Fibroblast of pulmonary artery (primary cell): ENCODE measurements at regions not wholly inside any gene's neighbourhood (a gene's known extent, or its start where the extent isn't known, plus 50 kb on each side); places are given as distances from the start of the nearest gene placed in this dataset.

Experiments
- DNase-seq: peaks from one replicate; pipeline ENCODE4 v3.0.0-alpha.2; 2010; ENCODE audit warnings: low read depth
- H3K4me3 ChIP-seq: replicated peaks from 2 replicates; pipeline ENCODE4 v1.5.1; 2011; ENCODE audit warnings: low read depth, mild to moderate bottlenecking, control low read depth, low read length, moderate library complexity
- TF ChIP-seq, protein P1 (sequence below): IDR thresholded peaks from 2 replicates; pipeline ENCODE4 v1.5.1; 2011; ENCODE audit warnings: mild to moderate bottlenecking, control low read depth, low read length, inconsistent platforms; ENCODE audit errors: missing control alignments

DNA sequence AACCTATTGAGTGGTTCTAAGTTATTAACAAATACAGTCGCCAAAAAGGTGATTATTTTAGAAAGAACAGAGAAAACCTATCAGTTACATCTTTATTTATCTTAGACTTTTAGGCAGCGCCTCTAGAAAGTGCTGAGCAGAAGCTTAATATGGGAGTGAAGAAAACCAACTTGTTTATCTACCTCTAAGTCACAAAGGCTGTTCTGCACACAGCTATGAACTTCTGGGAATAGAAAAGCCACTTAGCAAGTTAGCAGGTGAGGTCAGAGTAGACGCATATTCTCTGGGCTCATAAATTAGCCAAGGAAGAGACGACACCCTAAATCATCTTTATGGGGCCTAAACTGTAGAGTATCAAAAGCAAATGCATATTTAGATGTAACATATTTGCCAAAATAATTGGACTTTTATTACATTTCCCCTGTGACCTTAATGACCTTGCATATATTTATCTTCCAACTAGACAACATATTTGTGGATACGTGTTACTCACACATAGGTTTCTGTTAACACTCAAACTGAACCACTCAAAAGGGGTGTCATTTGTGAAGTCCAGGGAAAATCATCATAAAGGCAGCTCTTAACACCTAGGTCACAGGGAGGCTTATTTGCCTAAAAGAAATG is 267.1 kb downstream of the ADGB start:
- H3K4me3 ChIP-seq = no peak overlapping the region
- DNase-seq = no peak
- TF ChIP-seq, protein P1, sequence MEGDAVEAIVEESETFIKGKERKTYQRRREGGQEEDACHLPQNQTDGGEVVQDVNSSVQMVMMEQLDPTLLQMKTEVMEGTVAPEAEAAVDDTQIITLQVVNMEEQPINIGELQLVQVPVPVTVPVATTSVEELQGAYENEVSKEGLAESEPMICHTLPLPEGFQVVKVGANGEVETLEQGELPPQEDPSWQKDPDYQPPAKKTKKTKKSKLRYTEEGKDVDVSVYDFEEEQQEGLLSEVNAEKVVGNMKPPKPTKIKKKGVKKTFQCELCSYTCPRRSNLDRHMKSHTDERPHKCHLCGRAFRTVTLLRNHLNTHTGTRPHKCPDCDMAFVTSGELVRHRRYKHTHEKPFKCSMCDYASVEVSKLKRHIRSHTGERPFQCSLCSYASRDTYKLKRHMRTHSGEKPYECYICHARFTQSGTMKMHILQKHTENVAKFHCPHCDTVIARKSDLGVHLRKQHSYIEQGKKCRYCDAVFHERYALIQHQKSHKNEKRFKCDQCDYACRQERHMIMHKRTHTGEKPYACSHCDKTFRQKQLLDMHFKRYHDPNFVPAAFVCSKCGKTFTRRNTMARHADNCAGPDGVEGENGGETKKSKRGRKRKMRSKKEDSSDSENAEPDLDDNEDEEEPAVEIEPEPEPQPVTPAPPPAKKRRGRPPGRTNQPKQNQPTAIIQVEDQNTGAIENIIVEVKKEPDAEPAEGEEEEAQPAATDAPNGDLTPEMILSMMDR = no peak

DNA sequence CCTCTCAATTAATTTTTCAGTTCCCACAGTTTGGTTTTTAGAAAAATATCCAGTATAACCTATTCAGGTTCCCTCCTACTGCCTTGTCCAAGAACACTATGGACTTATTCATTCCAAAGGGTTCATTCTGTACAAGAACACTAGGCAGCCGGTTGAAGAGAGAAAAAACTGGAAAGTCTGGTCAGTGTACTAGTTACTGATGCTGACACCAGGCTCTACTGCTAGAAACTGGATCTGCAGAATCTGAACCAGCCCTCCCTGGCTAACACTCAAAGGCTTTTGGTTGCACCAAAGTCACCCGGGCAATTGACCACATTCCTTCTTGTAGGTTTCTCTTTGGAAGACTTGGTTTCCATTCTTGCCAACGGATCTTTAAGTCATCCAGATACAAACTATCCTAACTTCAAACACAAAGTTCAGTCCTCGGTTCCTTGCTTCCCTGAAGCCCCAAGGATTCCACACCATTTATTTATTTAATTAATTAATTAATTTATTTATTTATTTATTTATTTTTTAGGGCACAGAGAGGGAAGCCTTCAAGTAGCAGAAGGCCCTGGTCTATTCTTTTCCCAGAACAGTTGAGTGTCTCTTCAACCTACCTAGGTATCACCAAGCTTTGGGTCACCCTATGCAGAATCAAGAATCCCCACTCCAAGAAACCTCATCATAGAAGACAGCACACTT is 268.1 kb downstream of the ADGB start:
- no peak overlapping the region for H3K4me3 ChIP-seq
- TF ChIP-seq, protein P1 = no peak
- DNase-seq = no peak

DNA sequence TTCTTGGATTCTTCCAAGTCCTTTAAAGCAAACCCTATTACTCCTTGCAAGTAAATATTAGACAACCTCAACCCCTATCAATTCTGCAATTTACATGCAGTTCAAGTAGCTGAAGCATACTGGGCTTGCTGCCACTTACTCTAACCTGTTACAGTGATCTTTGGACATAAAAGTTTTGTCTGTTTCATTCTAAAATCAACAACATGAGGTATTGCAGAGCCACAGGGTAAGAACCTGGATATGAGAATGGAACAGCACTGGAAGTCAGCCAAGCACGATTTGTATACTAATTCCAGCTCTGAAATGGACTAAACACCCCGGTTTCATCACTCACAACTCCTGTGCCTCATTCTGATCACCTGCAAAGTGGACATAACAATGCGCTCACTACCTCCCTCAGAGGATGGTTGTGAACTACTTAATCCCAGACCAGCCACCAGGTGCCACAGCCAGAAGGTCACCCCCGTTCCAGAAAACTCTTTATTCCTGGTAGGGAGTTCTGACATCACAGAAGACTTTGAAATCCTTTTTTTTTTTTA is 270.0 kb downstream of the ADGB start:
- H3K4me3 ChIP-seq = no peak overlapping the region
- TF ChIP-seq, protein P1 = no peak
- no peak for DNase-seq

DNA sequence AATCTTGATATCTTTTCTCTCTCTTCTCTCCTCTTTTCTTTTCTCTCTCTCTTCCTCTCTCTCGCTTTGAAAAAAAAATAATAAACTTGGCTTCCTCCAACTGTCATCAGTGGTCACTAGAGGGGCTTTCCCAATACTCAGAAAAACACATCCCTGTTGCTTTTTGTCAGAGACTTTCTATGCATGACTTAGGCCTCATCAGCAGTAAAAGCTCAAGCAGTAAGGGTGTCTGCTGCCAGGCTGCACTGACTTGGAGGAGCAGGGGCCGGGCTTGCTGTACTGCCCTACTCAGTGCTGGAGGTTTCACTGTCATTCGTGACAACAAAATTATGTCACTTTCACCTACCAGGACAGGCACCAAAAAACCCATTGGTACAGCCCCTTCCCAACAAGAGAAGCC is 272.0 kb downstream of the ADGB start:
- no peak overlapping the region for H3K4me3 ChIP-seq
- TF ChIP-seq, protein P1 = no peak
- no peak for DNase-seq

DNA sequence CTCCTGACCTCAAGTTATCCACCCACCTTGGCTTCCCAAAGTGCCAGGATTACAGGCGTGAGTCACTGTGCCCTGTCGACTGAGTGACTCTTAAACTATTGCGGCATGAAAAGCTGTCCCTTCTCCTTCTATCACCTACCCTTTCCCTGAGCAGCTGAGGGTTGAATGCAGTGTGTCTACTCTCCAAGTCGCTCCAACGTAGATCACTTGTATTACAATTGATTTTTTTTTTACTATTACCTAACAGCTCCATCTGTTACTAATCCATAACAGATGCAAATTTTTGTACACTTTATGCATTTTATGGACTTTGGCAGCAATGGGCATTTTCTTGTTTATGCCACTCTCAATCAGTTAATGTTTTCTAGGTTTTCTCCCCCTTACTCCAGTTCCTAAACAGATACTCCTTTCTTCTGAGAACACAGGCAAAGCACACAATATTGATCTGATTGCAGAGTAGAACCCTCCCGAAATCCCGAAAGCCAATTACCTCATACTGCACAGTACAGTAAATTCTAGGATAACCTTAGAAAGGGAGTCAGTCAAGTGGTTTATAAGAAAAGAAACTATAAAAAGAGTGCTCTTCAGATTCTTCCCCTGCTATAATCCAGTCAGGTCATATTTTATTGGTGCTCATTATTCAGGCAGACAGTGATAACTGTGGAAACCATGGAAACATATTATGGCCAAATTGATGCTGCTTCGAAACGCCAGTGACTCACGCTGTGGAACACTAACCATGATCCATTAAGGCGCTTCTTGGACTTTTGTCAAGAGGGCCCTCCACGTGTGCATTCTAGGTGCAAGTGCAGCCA is 273.0 kb downstream of the ADGB start:
- no peak overlapping the region for H3K4me3 ChIP-seq
- TF ChIP-seq, protein P1 = no peak
- DNase-seq = no peak

DNA sequence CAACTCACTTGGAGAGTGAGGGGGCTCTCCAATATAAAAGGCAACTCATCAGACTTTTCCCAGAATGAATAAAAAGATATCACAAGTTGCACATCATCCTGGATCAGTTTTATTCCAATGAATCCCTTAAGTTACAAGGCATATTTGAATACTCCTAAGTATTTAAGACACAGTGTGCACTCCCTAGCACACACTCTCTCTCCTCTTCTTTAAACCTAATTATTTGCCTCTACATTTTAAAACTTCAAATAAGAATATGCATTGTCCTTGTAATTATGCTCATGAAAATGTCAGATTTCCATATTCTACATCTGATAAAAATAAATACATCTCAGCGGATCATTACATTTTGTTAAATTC is 273.6 kb downstream of the ADGB start:
- no peak for DNase-seq
- TF ChIP-seq, protein P1 = no peak
- no peak overlapping the region for H3K4me3 ChIP-seq
